ENCODE measurements at regions not wholly inside any gene's neighbourhood (a gene's known extent, or its start where the extent isn't known, plus 50 kb on each side); places are given as distances from the start of the nearest gene placed in this dataset.
"Not testable (repeated sequence)": the region's sequence is repeated elsewhere in the genome, so short reads cannot be mapped to it uniquely, and the experiment has no call there.

- FAIRE-seq: no peak
Measured at GRCh38 chr4:169934794-169935429, 91.3 kb downstream of the MFAP3L start.

DNA sequence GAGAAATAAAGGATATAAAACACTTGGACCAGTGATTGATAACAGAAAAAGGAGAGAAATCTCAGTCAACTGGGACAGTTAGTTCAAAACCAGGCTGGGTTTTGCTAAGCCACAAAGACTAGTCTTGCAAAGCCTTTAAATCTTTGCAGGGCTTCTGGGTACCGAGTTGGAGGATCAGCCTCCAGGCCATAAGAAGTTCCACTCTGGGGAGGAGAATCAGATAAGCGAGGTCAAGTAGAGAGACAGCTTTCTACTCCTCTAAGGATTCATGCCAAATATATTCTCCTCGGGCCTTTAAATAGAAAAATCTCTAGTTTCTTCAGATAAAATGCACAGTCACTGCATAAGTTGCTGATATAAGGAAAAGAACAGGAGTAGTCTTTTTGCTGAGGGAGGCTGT is 92.7 kb downstream of the MFAP3L start:
- no peak for FAIRE-seq

GRCh38 chr4:169931964-169932363 is 94.2 kb downstream of the MFAP3L start:
- no peak for FAIRE-seq

GRCh38 chr4:169930755-169931154 is 95.4 kb downstream of the MFAP3L start:
- FAIRE-seq: not testable (repeated sequence)

DNA sequence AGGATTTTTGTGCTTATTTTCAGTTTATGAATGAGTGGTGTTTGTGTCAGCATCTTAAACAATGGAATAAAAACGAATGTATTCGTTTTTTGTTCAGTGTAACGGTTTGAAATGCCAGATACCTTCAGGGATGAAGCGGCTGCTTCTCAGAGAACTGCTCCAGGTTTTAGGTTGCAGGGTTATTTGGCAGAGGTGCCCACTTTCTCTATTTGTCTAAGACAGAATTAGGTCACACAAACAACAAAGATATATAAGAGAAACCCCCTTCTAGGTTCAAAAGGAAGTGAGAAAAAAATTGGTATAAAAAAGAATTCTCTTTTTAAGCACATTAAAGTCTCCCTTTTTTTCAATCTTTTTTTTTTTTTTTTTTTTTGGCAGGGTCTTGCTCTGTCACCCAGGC is 98.9 kb downstream of the MFAP3L start:
- no peak for FAIRE-seq

- no peak for FAIRE-seq
Measured at GRCh38 chr4:169925678-169926077, 100.5 kb downstream of the MFAP3L start.

- no peak for FAIRE-seq
Measured at GRCh38 chr4:169922632-169923276, 103.4 kb downstream of the MFAP3L start.

- no peak for FAIRE-seq
Measured at GRCh38 chr4:169921732-169922131, 104.5 kb downstream of the MFAP3L start.

GRCh38 chr4:169921237-169921636 is 105.0 kb downstream of the MFAP3L start:
- no peak for FAIRE-seq

DNA sequence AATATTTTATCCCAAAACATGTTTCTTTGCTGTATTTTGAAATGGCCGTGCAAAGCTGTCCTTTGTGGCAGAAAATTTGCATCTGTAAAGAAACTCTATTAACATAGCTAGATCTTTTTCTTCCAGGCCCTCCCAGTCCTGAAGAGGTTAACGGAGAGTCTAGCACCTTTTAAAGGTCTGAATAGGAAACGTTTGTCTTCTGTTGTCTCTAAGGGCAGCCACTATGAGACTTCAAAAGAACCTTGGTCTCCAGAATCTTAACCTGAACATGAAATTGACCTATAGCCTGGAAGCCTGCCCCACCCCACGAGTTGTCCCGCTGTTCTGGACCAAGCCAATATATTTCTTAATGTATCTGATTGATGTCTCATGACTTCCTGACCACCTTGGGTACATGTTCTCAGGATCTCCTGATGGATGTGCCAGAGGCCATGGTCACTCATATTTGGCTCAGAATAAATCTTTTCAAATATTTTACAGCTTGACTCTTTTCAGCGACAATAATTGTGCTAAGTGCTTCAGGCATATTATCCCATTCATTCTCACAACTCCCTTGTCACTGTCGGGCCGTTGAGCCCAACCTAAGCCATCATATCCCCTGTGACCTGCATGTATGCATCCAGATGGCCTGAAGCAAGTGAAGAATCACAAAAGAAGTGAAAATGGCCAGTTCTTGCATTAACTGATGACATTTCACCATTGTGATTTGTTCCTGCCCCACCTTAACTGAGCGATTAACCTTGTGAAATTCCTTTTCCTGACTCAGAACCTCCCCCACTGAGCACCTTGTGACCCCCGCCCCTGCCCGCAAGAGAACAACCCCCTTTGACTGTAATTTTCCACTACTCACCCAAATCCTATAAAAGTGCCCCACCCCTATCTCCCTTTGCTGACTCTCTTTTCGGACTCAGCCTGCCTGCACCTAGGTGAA is 106.7 kb downstream of the MFAP3L start:
- FAIRE-seq: not testable (repeated sequence)

GRCh38 chr4:169915545-169915944 is 110.7 kb downstream of the MFAP3L start:
- FAIRE-seq: no peak

DNA sequence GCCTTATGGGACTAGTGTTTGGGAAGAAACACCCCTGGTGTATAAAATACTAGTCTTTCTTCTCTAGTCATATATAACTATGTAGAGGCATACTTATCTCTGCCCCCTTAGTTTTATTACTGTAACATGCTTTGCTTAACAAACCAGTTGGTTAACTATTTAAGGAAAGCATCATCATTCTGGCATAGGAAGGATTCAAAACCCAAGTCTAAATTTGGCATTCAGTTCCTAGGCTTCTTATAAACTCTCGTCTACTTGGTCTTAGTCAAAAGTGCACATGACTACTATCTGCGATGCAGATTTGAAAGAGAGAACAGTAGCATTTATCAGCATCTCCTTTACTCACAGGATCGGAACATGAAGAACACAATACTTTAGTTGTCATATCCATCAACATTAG is 111.3 kb downstream of the MFAP3L start:
- no peak for FAIRE-seq

- no peak for FAIRE-seq
Measured at GRCh38 chr4:169912996-169913395, 113.2 kb downstream of the MFAP3L start.

DNA sequence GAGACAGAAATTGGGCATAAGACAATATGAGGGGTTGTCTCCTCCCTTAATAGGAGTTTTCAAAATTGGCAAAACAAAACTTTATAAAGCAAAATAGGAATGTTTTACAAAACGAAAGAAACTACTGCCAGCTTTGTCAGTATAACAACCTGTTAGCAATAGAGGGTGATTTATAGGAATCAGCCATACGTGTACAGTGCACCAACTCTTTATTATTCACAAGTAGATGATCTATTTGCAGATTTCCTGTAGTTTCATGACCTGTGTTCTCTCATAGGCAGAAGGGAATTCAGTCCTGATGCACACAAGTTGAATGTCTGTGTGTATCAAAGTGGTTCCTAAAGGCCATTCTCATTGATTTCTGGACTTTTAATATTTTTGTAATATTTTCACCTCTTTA is 116.3 kb downstream of the MFAP3L start:
- no peak for FAIRE-seq

- no peak for FAIRE-seq
Measured at GRCh38 chr4:169909479-169909878, 116.7 kb downstream of the MFAP3L start.

DNA sequence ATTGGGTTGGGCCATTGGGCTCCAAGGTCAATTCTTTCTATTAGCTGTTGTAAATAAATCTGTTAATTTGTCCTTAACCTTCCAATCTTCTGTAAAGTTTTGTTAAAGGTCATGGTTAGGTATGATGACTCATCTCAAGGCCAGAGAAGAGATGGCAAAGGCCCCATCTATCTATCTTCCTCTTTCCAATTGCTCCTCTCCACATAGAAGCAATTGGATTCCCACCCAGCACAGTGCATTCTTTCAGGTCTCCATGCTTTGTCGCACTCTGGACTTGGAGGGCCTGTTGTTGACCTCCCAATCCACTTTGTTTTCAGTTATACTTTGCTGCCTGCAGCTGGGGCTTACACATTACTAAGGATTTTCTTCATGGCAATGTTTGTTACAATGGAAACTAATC is 118.5 kb downstream of the MFAP3L start:
- FAIRE-seq: no peak

- FAIRE-seq: no peak
Measured at GRCh38 chr4:169906821-169907220, 119.4 kb downstream of the MFAP3L start.

- FAIRE-seq: no peak
Measured at GRCh38 chr4:169906104-169906503, 120.1 kb downstream of the MFAP3L start.

- no peak for FAIRE-seq
Measured at GRCh38 chr4:169902658-169903345, 123.4 kb downstream of the MFAP3L start.

GRCh38 chr4:169900241-169900845 is 125.9 kb downstream of the MFAP3L start:
- FAIRE-seq: no peak

DNA sequence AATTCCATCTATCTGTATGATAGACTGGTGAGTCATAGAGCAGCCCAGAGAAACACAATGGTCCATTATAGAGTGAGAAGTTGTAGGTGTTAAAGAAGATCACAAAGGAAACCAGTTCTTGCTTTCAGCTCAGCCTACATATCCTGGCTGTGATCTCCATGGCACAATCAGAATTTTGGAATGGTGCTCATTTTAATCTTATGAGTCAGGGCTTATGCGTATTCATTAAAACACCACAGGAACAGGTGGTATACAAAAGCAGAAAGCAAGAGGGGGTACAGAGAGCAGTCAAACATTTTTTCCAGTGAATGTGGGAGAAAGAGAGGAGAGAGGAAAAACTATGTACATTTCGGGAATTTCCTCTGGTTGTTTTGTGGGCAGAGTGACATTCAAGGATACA is 126.9 kb downstream of the MFAP3L start:
- FAIRE-seq: no peak

GRCh38 chr4:169898095-169898494 is 128.1 kb downstream of the MFAP3L start:
- no peak for FAIRE-seq

GRCh38 chr4:169894767-169895166 is 131.4 kb downstream of the MFAP3L start:
- not testable (repeated sequence) for FAIRE-seq

All from colon (tissue), 2 donors.